ENCODE measurements at regions not wholly inside any gene's neighbourhood (a gene's known extent, or its start where the extent isn't known, plus 50 kb on each side); places are given as distances from the start of the nearest gene placed in this dataset.

- ChIA-PET CTCF (no interaction called here), POLR2A (ENCODE audit: low non-redundant PET) (no interaction called here)
- H3K4me1 ChIP-seq (ENCODE audit: insufficient read depth, low read length, poor library complexity, severe bottlenecking) = peaks cover 16% of the 10 kb centered on the region
- intact Hi-C loops (cut with micrococcal nuclease; ENCODE audit: unreplicated experiment) = loop anchor here (5.0 kb wide), 1 partner anchor 161 kb away; no protein-coding TSS in a partner anchor
- no peak for TF ChIP-seq EZH2 (IDR thresholded peaks at IDR 0.05; ENCODE audit: borderline replicate concordance, low read depth, low read length, poor library complexity, severe bottlenecking)
- H3K4me3 ChIP-seq (ENCODE audit: low read depth, low read length, poor library complexity, severe bottlenecking) = no peak overlapping the region
- no TSS peak for BruUV-seq (replicated peaks)
- no peaks in the 10 kb centered on the region for H3K9me3 ChIP-seq (ENCODE audit: low read depth, low read length, poor library complexity, severe bottlenecking)
- H3K27me3 ChIP-seq (replicated peaks; ENCODE audit: insufficient read depth, low read depth, low read length, poor library complexity) = no peaks in the 10 kb centered on the region
- peak; percentile 12 for DNase-seq (ENCODE audit: low spot score)
- H3K36me3 ChIP-seq (ENCODE audit: insufficient read depth, low read length, poor library complexity, severe bottlenecking) = no peaks in the 10 kb centered on the region
- H3K27ac ChIP-seq (ENCODE audit: low read depth, low read length, poor library complexity, severe bottlenecking) = no peak overlapping the region
Observed at GRCh38 chr9:99296291-99296951, 74.3 kb downstream of the SEC61B start.

- Histone ChIP-seq H3K4me1 (ENCODE audit: insufficient read depth, low read length, poor library complexity, severe bottlenecking) (peaks cover 16% of the 10 kb centered on the region), H3K9me3 (ENCODE audit: low read depth, low read length, poor library complexity, severe bottlenecking) (no peaks in the 10 kb centered on the region), H3K36me3 (ENCODE audit: insufficient read depth, low read length, poor library complexity, severe bottlenecking) (no peaks in the 10 kb centered on the region), H3K27ac (ENCODE audit: low read depth, low read length, poor library complexity, severe bottlenecking) (no peak overlapping the region), H3K4me3 (ENCODE audit: low read depth, low read length, poor library complexity, severe bottlenecking) (no peak overlapping the region), H3K27me3 (replicated peaks; ENCODE audit: insufficient read depth, low read depth, low read length, poor library complexity) (no peaks in the 10 kb centered on the region)
- POLR2A ChIA-PET (ENCODE audit: low non-redundant PET) = no interaction called here
- no TSS peak for BruUV-seq (replicated peaks)
- CTCF ChIA-PET = no interaction called here
- no peak for DNase-seq (ENCODE audit: low spot score)
- TF ChIP-seq CTCF (conservative IDR thresholded peaks at IDR 0.05; ENCODE audit: low read depth, low read length) (no peak), EZH2 (IDR thresholded peaks at IDR 0.05; ENCODE audit: borderline replicate concordance, low read depth, low read length, poor library complexity, severe bottlenecking) (no peak)
- intact Hi-C loops (cut with micrococcal nuclease; ENCODE audit: unreplicated experiment) = loop anchor here (5.0 kb wide), 1 partner anchor 159 kb away; no protein-coding TSS in a partner anchor
Observed at GRCh38 chr9:99298614-99299013, 76.5 kb downstream of the SEC61B start.

- Histone ChIP-seq H3K9me3 (ENCODE audit: low read depth, low read length, poor library complexity, severe bottlenecking) (no peaks in the 10 kb centered on the region), H3K27ac (ENCODE audit: low read depth, low read length, poor library complexity, severe bottlenecking) (no peak overlapping the region), H3K4me3 (ENCODE audit: low read depth, low read length, poor library complexity, severe bottlenecking) (no peak overlapping the region), H3K36me3 (ENCODE audit: insufficient read depth, low read length, poor library complexity, severe bottlenecking) (no peaks in the 10 kb centered on the region), H3K27me3 (replicated peaks; ENCODE audit: insufficient read depth, low read depth, low read length, poor library complexity) (no peaks in the 10 kb centered on the region), H3K4me1 (ENCODE audit: insufficient read depth, low read length, poor library complexity, severe bottlenecking) (peaks cover 16% of the 10 kb centered on the region)
- intact Hi-C loops (cut with micrococcal nuclease; ENCODE audit: unreplicated experiment) = loop anchor here (5.0 kb wide), 1 partner anchor 158 kb away; no protein-coding TSS in a partner anchor
- POLR2A ChIA-PET (ENCODE audit: low non-redundant PET) = no interaction called here
- BruUV-seq (replicated peaks) = no TSS peak
- CTCF ChIA-PET = no interaction called here
- TF ChIP-seq EZH2 (IDR thresholded peaks at IDR 0.05; ENCODE audit: borderline replicate concordance, low read depth, low read length, poor library complexity, severe bottlenecking) (no peak), CTCF (conservative IDR thresholded peaks at IDR 0.05; ENCODE audit: low read depth, low read length) (peak; percentile 59)
- DNase-seq (ENCODE audit: low spot score) = peak; percentile 73
Observed at GRCh38 chr9:99299211-99300102, 77.4 kb downstream of the SEC61B start.

Data from A673 (cell line).